HG03135 (cell line): ENCODE measurements at regions not wholly inside any gene's neighbourhood (a gene's known extent, or its start where the extent isn't known, plus 50 kb on each side); places are given as distances from the start of the nearest gene placed in this dataset.
"Not testable (repeated sequence)": the region's sequence is repeated elsewhere in the genome, so short reads cannot be mapped to it uniquely, and the experiment has no call there.

ENCODE experiments used
- ATAC-seq: cut with Tn5 transposase; IDR thresholded peaks from one replicate; pipeline ENCODE4 v1.9.1; 2021; ENCODE audit warnings: mild to moderate bottlenecking, moderate library complexity; ENCODE audit not compliant: unreplicated experiment

- ATAC-seq, result no peak
Measured at GRCh38 chr2:120513776-120514357, 167.9 kb downstream of the INHBB start.

GRCh38 chr2:120514521-120514920 is 168.6 kb downstream of the INHBB start:
- ATAC-seq, result no peak

GRCh38 chr2:120515066-120515758 is 169.3 kb downstream of the INHBB start:
- not testable (repeated sequence) for ATAC-seq

- no peak for ATAC-seq
Measured at GRCh38 chr2:120515759-120516678, 170.1 kb downstream of the INHBB start.

- no peak for ATAC-seq
Measured at GRCh38 chr2:120516679-120517314, 170.9 kb downstream of the INHBB start.

- ATAC-seq, result no peak
Measured at GRCh38 chr2:120517751-120518469, 172.0 kb downstream of the INHBB start.

- ATAC-seq, result no peak
Measured at GRCh38 chr2:120518819-120519218, 172.9 kb downstream of the INHBB start.

- ATAC-seq, result no peak
Measured at GRCh38 chr2:120519469-120519868, 173.5 kb downstream of the INHBB start.

- no peak for ATAC-seq
Measured at GRCh38 chr2:120520454-120520853, 174.5 kb downstream of the INHBB start.

- no peak for ATAC-seq
Measured at GRCh38 chr2:120520929-120521912, 175.3 kb downstream of the INHBB start.

GRCh38 chr2:120522151-120522751 is 176.3 kb downstream of the INHBB start:
- ATAC-seq, result no peak

- ATAC-seq, result no peak
Measured at GRCh38 chr2:120523766-120524165, 177.8 kb downstream of the INHBB start.

- no peak for ATAC-seq
Measured at GRCh38 chr2:120524174-120524573, 178.2 kb downstream of the INHBB start.

GRCh38 chr2:120525056-120526046 is 179.4 kb downstream of the INHBB start:
- ATAC-seq, result no peak

- no peak for ATAC-seq
Measured at GRCh38 chr2:120526047-120526562, 180.2 kb downstream of the INHBB start.

- no peak for ATAC-seq
Measured at GRCh38 chr2:120526997-120527945, 181.3 kb downstream of the INHBB start.
